H1 (cell line): ENCODE measurements at regions not wholly inside any gene's neighbourhood (a gene's known extent, or its start where the extent isn't known, plus 50 kb on each side); places are given as distances from the start of the nearest gene placed in this dataset.
A peak's percentile ranks its signal among the peaks of the same experiment; 100 is the strongest.

ENCODE experiments used
- ATF3 ChIP-seq: IDR thresholded peaks from 2 replicates; pipeline ENCODE4 v1.6.1; 2011; ENCODE audit warnings: low read depth, mild to moderate bottlenecking, low read length; ENCODE audit not compliant: insufficient read depth
- CBX8 ChIP-seq: fragments of 300-800, 300-1000 bp; sonication (generic); IDR thresholded peaks from 2 replicates; pipeline ENCODE4 v1.7.1; 2016; ENCODE audit warnings: low read depth, low read length, borderline replicate concordance
- CTCF ChIP-seq, 3 experiments: IDR thresholded peaks; 1 replicate in 2 of 3; 2 replicates in 1 of 3; pipeline versions ENCODE4 v1.5.1 to v1.6.1; 2011; ENCODE audit warnings: low read length in 3 of 3, mild to moderate bottlenecking in 3 of 3, inconsistent platforms in 2 of 3, low read depth in 1 of 3, moderate library complexity in 1 of 3; ENCODE audit not compliant: insufficient read depth in 1 of 3; ENCODE audit errors: control extremely low read depth in 1 of 3
- E2F6 ChIP-seq: IDR thresholded peaks from 2 replicates; pipeline ENCODE4 v1.6.1; 2012; ENCODE audit warnings: inconsistent platforms
- POLR2A ChIP-seq, 2 experiments: IDR thresholded peaks; 1 replicate in 1 of 2; 2 replicates in 1 of 2; pipeline ENCODE4 v1.6.1; 2011; ENCODE audit warnings: low read depth in 2 of 2, low read length in 2 of 2, mild to moderate bottlenecking in 2 of 2; ENCODE audit errors: control extremely low read depth in 1 of 2
- POLR2AphosphoS5 ChIP-seq: IDR thresholded peaks from 2 replicates; pipeline ENCODE4 v1.6.1; 2011; ENCODE audit warnings: low read depth, low read length
- RAD21 ChIP-seq, 2 experiments: IDR thresholded peaks in 1 of 2; conservative IDR thresholded peaks in 1 of 2; 2 replicates each; pipeline ENCODE4 v1.6.1; 2011; ENCODE audit warnings: low read depth in 2 of 2, low read length in 2 of 2, improper control_type of control experiment in 1 of 2, inconsistent platforms in 1 of 2, mild to moderate bottlenecking in 1 of 2, moderate library complexity in 1 of 2
- SIX5 ChIP-seq: IDR thresholded peaks from 2 replicates; pipeline ENCODE4 v1.6.1; 2011; ENCODE audit warnings: mild to moderate bottlenecking, low read depth, low read length
- TAF1 ChIP-seq: IDR thresholded peaks from 2 replicates; pipeline ENCODE4 v1.6.1; 2011; ENCODE audit warnings: mild to moderate bottlenecking, low read depth, low read length
- TCF12 ChIP-seq: IDR thresholded peaks from 2 replicates; pipeline ENCODE4 v1.6.1; 2011; ENCODE audit warnings: low read depth, mild to moderate bottlenecking, low read length
- YY1 ChIP-seq: IDR thresholded peaks from 2 replicates; pipeline ENCODE4 v1.6.1; 2011; ENCODE audit warnings: low read depth, mild to moderate bottlenecking, low read length

DNA sequence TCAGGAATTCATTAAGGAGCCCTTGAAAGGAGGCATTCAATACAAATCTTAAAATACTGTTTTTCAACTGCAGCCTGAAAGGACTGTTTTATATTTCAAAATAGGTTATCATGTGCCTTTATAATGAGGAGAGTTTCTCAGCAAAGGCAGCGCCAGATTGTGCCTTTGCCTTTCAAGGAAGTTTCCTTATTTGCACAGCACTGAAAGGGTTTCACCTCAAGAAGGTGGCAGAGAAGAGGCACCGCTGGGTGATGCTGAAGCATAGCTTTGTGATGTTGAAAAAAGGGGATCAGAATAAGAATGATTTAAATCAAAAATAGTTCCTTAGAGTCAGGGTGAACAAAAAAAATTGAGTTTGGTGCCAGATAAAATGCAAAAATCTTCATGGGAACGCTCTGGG lies 601.0 kb upstream of the KIRREL3 start:
- TF ChIP-seq RAD21 (IDR thresholded peaks at IDR 0.05 in 1 of 2, conservative IDR thresholded peaks at IDR 0.05 in 1 of 2; ENCODE audit: low read depth in 2 of 2, low read length in 2 of 2) (peak in 1 of 2 experiments; percentile 33; a peak in 2 of 4 replicates), POLR2AphosphoS5 (no peak), POLR2A (IDR thresholded peaks at IDR 0.05; ENCODE audit: control extremely low read depth in 1 of 2, low read depth in 2 of 2, low read length in 2 of 2) (no peak), SIX5 (no peak), ATF3 (no peak), CBX8 (no peak), TCF12 (no peak), CTCF (IDR thresholded peaks at IDR 0.05; ENCODE audit: control extremely low read depth in 1 of 3, insufficient read depth in 1 of 3, low read depth in 1 of 3, low read length in 3 of 3) (no peak), TAF1 (no peak), YY1 (no peak), E2F6 (no peak)
